MM.1S (cell line): ENCODE measurements at regions not wholly inside any gene's neighbourhood (a gene's known extent, or its start where the extent isn't known, plus 50 kb on each side); places are given as distances from the start of the nearest gene placed in this dataset.

Source experiments
- DNase-seq: peaks from one replicate; pipeline ENCODE4 v3.0.0-alpha.2; 2015
- H2AFZ ChIP-seq: fragments of 300-600 bp; sonication (generic); 2 replicates; pipeline ENCODE4 v1.6.0; 2016; ENCODE audit warnings: antibody characterized with exemption, low read length
- H3F3A ChIP-seq: fragments of 300-600 bp; sonication (generic); 2 replicates; pipeline ENCODE4 v1.6.1; 2016; ENCODE audit warnings: mild to moderate bottlenecking, antibody characterized with exemption, low read length, moderate library complexity, mixed read lengths; ENCODE audit not compliant: insufficient read depth
- H3K27ac ChIP-seq: fragments of 300-600 bp; sonication (generic); 2 replicates; pipeline ENCODE4 v1.5.1; 2016; ENCODE audit warnings: mild to moderate bottlenecking, low read length
- H3K27me3 ChIP-seq: fragments of 300-600 bp; sonication (generic); replicated peaks from 2 replicates; pipeline ENCODE4 v1.6.0; 2016; ENCODE audit warnings: low read length; ENCODE audit not compliant: insufficient read depth
- H3K36me3 ChIP-seq: fragments of 300-600 bp; sonication (generic); replicated peaks from 2 replicates; pipeline ENCODE4 v1.6.1; 2016; ENCODE audit warnings: mild to moderate bottlenecking, low read length, mixed read lengths; ENCODE audit not compliant: insufficient read depth
- H3K4me1 ChIP-seq: fragments of 300-600 bp; sonication (generic); 2 replicates; pipeline ENCODE4 v1.6.1; 2016; ENCODE audit warnings: low read length, mixed read lengths
- H3K4me2 ChIP-seq: fragments of 300-600 bp; sonication (generic); 2 replicates; pipeline ENCODE4 v1.6.0; 2016; ENCODE audit warnings: low read depth, low read length
- H3K4me3 ChIP-seq: fragments of 300-600 bp; sonication (generic); 2 replicates; pipeline ENCODE4 v1.5.1; 2016; ENCODE audit warnings: low read length, mixed read lengths
- H3K79me2 ChIP-seq: fragments of 300-600 bp; sonication (generic); 2 replicates; pipeline ENCODE4 v1.6.1; 2016; ENCODE audit warnings: mixed run types, low read length, mixed read lengths
- H3K9ac ChIP-seq: fragments of 300-600 bp; sonication (generic); 2 replicates; pipeline ENCODE4 v1.6.1; 2016; ENCODE audit warnings: low read length, mixed read lengths
- H3K9me2 ChIP-seq: fragments of 300-600 bp; sonication (generic); replicated peaks from 2 replicates; pipeline ENCODE4 v1.6.1; 2016; ENCODE audit warnings: mild to moderate bottlenecking, low read length, mixed read lengths; ENCODE audit not compliant: insufficient read depth
- H3K9me3 ChIP-seq: fragments of 300-600 bp; sonication (generic); replicated peaks from 2 replicates; pipeline ENCODE4 v1.6.1; 2016; ENCODE audit warnings: mild to moderate bottlenecking, low read length, mixed read lengths; ENCODE audit not compliant: insufficient read depth
- H4K20me1 ChIP-seq: fragments of 300-600 bp; sonication (generic); 2 replicates; pipeline ENCODE4 v1.6.1; 2016; ENCODE audit warnings: mild to moderate bottlenecking, low read length, moderate library complexity, mixed read lengths; ENCODE audit not compliant: insufficient read depth
- EZH2 ChIP-seq: fragments of 300-600 bp; sonication (generic); optimal IDR thresholded peaks from 2 replicates; pipeline ENCODE3; 2017; ENCODE audit warnings: low read depth, mild to moderate bottlenecking, antibody characterized with exemption, low read length, mixed read lengths
- EZH2phosphoT487 ChIP-seq: fragments of 300-600 bp; sonication (generic); IDR thresholded peaks from 2 replicates; pipeline ENCODE4 v1.6.1; 2018; ENCODE audit warnings: antibody characterized with exemption, low read length
- TF ChIP-seq, protein P1 (sequence below): fragments of 300-600 bp; sonication (generic); IDR thresholded peaks from 2 replicates; pipeline ENCODE4 v1.5.1; 2016; ENCODE audit warnings: antibody characterized with exemption, low read length, mixed read lengths

DNA sequence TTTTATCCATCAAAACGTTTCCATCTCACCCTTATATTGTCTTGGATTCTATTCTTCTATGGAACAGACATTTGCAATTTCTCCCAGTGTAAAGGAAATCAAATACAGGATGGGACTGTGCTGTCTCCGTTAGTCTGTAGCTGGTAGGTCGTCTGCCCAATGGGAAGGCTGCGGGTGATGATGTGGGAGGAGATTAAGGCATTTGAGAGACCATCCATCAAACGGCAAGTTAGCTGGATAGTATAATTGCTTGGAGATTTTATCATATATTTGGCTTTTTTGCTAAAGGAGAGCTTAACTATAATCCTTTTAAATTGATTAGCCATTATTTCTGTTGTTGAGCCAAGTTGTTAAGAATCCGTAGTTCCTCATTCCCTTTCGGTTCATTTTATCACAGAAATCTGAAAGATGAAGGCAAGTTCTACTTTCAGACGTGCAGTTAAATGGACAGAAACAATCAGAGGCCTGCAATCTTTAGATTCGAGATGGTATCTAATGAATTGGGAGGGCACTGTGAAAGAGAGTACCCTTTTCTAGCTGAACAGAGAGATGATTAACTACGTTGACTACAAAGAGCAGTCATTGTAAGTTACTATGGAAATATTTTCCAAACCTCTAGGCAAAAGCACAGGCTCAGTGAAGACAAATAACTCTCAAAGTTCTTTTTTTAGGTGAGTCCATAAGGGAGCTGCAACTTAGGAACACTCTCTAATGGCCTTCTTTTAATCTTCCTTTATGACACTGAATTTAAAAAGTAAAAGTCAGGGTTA is 253.3 kb upstream of the KIAA1217 start:
- Histone ChIP-seq H3K4me1 (no peaks in the 10 kb centered on the region), H3K9ac (no peak overlapping the region), H3K4me2 (no peak overlapping the region), H3K27ac (no peak overlapping the region), H3K9me3 (no peaks in the 10 kb centered on the region), H3F3A (no peaks in the 10 kb centered on the region), H3K9me2 (no peaks in the 10 kb centered on the region), H3K36me3 (no peaks in the 10 kb centered on the region), H2AFZ (no peak overlapping the region), H4K20me1 (no peaks in the 10 kb centered on the region), H3K4me3 (no peak overlapping the region), H3K79me2 (no peaks in the 10 kb centered on the region), H3K27me3 (no peaks in the 10 kb centered on the region; the same call in 1 of the 2 replicates)
- no peak for DNase-seq
- TF ChIP-seq EZH2phosphoT487: no peak
- TF ChIP-seq EZH2: no peak
- TF ChIP-seq, protein P1, sequence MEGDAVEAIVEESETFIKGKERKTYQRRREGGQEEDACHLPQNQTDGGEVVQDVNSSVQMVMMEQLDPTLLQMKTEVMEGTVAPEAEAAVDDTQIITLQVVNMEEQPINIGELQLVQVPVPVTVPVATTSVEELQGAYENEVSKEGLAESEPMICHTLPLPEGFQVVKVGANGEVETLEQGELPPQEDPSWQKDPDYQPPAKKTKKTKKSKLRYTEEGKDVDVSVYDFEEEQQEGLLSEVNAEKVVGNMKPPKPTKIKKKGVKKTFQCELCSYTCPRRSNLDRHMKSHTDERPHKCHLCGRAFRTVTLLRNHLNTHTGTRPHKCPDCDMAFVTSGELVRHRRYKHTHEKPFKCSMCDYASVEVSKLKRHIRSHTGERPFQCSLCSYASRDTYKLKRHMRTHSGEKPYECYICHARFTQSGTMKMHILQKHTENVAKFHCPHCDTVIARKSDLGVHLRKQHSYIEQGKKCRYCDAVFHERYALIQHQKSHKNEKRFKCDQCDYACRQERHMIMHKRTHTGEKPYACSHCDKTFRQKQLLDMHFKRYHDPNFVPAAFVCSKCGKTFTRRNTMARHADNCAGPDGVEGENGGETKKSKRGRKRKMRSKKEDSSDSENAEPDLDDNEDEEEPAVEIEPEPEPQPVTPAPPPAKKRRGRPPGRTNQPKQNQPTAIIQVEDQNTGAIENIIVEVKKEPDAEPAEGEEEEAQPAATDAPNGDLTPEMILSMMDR: no peak

DNA sequence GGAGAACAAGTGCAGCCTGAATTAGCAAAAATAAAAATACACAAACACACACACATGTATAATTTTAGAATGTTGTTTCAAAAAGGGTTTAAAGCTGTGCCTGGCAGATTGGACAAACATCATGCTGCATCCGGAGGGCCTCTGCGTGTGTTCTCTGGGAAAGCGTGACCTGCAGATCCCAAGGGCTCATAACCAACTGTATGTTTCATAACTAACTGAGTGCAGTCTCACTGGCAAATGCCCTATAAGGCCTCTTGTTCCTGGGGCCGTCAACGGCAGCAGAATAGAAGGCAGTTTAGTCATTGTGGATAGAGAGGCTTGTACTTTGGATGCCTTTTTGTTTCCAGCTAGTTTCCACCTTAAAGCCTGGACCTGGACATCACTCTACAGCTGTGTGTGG is 243.8 kb upstream of the KIAA1217 start:
- Histone ChIP-seq H4K20me1 (no peaks in the 10 kb centered on the region), H3K4me1 (no peaks in the 10 kb centered on the region), H3F3A (no peaks in the 10 kb centered on the region), H3K27me3 (no peaks in the 10 kb centered on the region), H3K36me3 (no peaks in the 10 kb centered on the region), H2AFZ (no peak overlapping the region), H3K9me3 (no peaks in the 10 kb centered on the region), H3K4me2 (no peak overlapping the region), H3K79me2 (no peaks in the 10 kb centered on the region), H3K9me2 (no peaks in the 10 kb centered on the region), H3K4me3 (no peak overlapping the region), H3K9ac (no peak overlapping the region), H3K27ac (no peak overlapping the region)
- TF ChIP-seq, protein P1: no peak
- no peak for TF ChIP-seq EZH2phosphoT487
- no peak for TF ChIP-seq EZH2
- no peak for DNase-seq

DNA sequence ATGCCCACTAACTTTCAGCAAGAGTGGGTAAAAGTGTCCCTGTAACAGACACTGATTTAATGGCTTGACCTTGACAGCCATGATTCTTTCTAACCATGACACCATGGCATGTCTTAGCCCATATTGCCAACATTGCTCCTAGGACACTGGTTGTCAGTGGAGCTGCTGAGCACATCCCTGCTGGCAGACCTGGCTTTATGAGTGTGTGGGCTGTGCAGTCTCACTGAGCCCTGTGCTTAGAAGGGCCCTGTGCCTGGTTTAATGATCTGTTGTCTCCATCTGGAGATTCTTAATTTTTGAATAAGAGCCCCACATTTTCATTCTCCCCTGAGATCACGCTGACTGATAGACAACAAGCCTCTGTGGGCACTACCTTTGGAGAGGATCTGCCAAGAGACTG is 243.1 kb upstream of the KIAA1217 start:
- H3K79me2 ChIP-seq: no peaks in the 10 kb centered on the region
- no peak overlapping the region for H3K4me2 ChIP-seq
- no peaks in the 10 kb centered on the region for H3K36me3 ChIP-seq
- no peaks in the 10 kb centered on the region for H4K20me1 ChIP-seq
- no peaks in the 10 kb centered on the region for H3K9me2 ChIP-seq
- TF ChIP-seq EZH2phosphoT487 (no peak), EZH2 (no peak)
- TF ChIP-seq, protein P1: no peak
- no peak overlapping the region for H3K9ac ChIP-seq
- H3K27me3 ChIP-seq: no peaks in the 10 kb centered on the region
- H3K9me3 ChIP-seq: no peaks in the 10 kb centered on the region
- no peaks in the 10 kb centered on the region for H3F3A ChIP-seq
- no peak overlapping the region for H2AFZ ChIP-seq
- no peak for DNase-seq
- H3K27ac ChIP-seq: no peak overlapping the region
- H3K4me1 ChIP-seq: no peaks in the 10 kb centered on the region
- H3K4me3 ChIP-seq: no peak overlapping the region
